ENCODE measurements at regions not wholly inside any gene's neighbourhood (a gene's known extent, or its start where the extent isn't known, plus 50 kb on each side); places are given as distances from the start of the nearest gene placed in this dataset.

DNA sequence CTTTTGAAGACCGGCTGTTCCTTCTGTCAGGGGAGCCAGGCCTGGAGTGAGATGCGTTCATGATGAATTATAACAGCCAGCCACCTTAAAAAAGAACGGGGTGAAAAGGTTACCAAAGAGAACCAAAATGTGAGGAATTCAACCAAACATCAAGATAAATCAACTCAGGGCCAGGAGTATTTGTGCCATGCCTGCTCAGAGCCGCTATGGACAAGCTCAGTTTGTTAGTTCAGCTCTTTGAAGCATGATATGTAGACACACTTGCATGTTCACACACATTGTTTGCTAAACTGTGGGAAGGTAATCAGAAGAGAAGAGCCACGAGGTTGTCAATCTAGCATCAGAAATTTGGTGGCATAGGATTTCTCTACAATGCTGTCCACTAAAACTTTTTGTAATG is 367.4 kb upstream of the TBX3 start:
- DNase-seq, result no peak

DNA sequence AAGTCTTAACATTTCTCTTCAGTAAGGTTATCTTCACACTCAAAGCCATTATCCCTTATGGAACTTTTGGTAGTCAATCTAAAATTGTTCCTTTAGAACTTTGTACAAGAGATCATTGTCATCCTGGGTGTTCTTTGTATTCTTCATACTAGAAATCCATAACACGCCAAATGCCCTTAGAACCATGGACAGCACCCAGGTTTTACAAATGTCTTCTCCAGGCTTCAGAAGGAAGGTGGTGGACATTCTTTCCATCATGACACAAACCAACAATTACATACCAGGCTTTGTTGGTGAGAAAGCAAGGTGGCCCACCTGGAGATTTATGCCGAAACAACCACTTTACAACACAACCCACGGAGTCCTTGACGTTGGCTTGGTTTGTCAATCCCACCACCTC is 365.6 kb upstream of the TBX3 start:
- peak; percentile 5 for DNase-seq

- DNase-seq, result no peak
Measured at GRCh38 chr12:115046805-115047204, 362.8 kb upstream of the TBX3 start.

DNA sequence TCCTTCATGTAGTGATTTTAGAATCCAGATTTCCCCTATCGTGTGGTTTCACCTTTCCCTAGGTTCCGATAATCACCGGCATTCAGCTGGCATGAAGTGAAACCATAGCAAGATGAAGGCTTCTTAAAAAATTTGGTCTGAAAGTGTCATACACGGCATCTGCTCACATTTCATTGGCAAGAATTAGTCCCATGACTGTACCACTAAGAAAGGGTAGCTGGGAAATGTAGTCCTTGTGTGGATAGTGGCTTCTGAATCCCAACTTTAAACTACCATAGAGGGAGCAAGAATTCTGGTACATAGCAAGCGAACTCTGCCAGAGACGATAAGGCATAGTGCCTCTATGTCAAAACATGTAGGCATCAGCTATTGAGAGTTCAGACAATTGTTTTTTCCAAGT is 360.1 kb upstream of the TBX3 start:
- no peak for DNase-seq

- no peak for DNase-seq
Measured at GRCh38 chr12:115043079-115043478, 359.1 kb upstream of the TBX3 start.

- DNase-seq, result no peak
Measured at GRCh38 chr12:115042341-115042740, 358.4 kb upstream of the TBX3 start.

DNA sequence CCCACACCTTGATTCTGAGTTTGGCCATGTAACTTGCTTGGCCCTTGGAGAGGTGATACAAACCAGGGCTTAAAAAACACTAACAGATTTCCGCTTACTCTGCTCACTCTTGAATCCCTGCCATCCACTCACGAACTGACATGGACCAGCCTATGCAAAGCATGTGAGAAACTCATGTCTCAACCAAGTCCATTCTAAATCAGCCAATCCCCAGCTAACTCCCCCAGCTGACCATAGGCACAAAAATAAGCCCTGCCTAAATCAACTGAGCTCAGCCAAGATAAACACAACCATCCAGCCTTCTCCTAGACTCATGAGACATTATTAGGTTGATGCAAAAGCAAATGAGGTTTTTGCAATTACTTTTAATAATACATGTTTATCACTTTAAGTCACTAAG is 353.9 kb upstream of the TBX3 start:
- no peak for DNase-seq

GRCh38 chr12:115035535-115036107 is 351.6 kb upstream of the TBX3 start:
- no peak for DNase-seq

- DNase-seq, result no peak
Measured at GRCh38 chr12:115032521-115032920, 348.5 kb upstream of the TBX3 start.

DNA sequence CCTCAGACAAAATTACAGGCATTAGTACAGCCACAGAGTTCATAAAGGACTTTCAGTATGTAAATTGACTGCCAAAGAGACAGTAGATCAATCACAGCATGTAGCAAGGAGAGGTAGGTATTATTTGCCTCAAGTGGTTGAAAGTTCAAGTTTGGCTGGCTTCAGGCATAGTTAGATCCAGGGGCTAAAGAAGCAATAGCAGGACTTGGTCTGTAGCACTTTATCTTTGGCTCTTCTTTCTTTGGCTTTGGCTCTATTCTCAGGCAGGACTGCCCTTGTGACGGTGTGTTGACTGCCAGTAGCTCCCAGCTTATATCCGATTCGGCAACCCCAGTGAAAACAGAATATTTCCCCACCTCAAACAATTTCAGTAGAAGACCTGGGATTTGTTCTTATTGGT is 346.0 kb upstream of the TBX3 start:
- no peak for DNase-seq

- no peak for DNase-seq
Measured at GRCh38 chr12:115024531-115024930, 340.6 kb upstream of the TBX3 start.

GRCh38 chr12:115023279-115024265 is 339.6 kb upstream of the TBX3 start:
- DNase-seq, result peak; percentile 59

DNA sequence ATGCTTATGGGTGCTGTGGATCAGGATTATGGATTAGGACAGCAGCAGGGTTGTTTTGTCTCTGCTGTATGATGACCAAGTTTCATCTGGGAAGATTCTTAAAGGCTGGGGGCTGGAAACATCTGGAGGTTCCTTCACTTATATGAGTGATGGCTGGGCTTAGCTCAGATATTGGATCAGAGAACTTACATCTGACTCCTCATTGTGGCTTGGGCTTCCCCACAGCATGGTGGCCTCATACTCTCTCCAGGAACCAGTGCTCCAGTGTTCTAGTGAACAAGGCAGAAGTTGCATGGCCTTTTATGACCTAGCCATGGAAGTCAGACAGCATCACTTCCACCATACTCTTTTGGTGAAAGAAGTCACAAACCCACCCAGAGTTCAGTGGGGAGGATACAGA is 336.1 kb upstream of the TBX3 start:
- no peak for DNase-seq

DNA sequence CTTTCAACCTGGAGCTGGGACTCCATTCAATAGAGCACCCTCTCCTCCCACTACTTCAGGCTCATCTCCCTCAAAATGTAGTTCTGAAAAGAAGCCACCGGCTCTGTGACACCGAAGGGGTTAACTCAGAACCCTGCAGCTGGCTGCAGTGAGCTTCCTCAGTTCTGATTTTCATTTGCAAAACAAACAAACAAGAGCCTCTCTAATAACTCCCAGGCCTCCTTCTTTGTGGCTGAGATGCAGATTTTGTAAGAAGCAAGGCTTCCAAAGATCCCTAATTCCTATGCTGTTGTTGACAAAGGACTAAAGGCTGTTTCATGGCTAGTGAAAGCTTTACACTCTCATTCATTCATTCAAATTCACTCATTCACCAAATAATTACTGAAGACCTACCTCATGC is 333.4 kb upstream of the TBX3 start:
- DNase-seq, result no peak

GRCh38 chr12:115013236-115013981 is 329.4 kb upstream of the TBX3 start:
- DNase-seq, result no peak

DNA sequence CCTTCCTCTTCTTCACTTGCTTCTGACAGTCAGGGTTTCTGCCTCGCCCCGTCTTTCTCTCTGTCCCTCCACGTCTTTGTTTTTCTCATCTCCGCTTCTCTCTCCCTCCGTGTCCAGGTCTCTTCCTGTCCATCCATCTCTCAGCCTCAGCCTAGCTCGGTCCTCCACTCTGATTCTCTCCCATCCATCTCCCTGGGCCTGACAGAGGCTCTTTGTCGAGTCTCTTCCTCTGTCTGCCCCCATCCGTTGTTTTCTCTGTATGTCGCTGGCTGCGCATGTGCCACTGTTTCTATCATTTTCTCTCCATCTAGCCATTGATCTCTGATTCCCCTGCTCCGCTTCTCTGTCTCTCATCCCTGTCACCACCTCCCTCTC is 328.9 kb upstream of the TBX3 start:
- DNase-seq, result no peak

DNA sequence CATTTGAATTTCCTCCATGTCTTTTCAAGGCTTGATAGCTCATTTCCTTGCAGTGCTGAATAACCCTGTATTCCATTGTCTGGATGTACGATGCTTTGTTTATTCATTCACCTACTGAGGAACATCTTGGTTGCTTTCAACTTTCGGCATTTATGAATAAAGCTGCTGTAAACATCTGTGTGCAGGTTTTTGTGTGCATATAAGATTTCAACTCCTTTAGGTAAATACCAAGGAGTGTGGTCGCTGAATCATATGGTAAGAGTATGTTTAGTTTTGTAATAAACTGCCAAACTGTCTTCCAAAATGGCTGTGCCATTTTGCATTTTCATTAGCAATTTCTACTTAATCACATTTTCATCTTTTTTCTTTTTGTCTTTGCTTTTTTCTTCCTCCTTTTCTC is 327.7 kb upstream of the TBX3 start:
- no peak for DNase-seq

DNA sequence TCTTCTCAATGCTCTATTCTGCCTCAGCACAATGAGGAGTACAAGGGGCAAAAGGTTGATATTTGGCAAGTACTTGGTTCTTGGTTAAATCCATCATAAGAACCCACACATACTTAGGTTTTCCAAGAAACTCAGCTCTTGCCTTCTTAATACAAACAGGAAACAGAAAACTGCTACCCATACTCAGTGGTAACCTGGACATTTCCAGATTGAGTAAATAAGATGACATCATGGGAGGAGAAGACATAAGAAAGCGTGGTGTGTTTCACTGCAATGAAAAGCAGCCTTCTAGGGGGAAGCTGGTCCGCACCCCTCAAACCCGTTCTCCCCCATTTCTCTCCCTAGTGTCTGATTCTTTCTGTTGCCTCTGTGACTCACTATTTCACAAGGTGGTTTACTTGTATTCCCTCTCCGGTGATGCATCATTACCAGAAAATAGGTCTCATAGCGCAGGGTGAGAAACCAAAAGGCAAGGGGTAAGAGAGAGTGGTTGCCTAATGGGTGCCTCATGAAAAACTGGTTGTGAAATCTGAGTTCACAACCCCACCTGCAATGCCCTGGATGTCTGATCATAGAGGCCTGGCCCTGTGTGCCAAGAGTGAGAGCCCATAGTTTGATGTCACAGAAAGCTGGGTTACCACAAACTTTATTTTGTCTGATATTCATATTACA is 326.5 kb upstream of the TBX3 start:
- DNase-seq, result peak; percentile 16

DNA sequence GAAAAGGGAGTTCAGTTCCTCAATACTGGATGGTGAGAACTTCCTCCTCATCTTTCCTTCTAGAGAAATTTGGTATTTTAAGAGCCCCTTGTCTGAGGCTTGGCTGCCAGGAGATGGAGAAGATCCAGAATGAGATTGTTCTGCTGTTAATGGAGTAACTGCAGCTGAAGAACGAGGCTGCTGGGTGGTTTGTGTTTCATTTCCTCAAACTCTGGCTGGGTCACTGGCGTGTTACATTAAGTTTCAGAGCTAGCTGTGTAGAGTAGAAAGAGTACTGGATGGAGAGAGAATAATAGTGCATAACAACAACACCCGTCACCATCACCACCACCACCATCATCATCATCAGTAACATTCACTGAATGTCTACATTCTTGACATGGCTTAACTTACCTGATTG is 325.0 kb upstream of the TBX3 start:
- no peak for DNase-seq

GRCh38 chr12:115004470-115005146 is 320.6 kb upstream of the TBX3 start:
- DNase-seq, result no peak

GRCh38 chr12:115002434-115002833 is 318.5 kb upstream of the TBX3 start:
- no peak for DNase-seq

DNA sequence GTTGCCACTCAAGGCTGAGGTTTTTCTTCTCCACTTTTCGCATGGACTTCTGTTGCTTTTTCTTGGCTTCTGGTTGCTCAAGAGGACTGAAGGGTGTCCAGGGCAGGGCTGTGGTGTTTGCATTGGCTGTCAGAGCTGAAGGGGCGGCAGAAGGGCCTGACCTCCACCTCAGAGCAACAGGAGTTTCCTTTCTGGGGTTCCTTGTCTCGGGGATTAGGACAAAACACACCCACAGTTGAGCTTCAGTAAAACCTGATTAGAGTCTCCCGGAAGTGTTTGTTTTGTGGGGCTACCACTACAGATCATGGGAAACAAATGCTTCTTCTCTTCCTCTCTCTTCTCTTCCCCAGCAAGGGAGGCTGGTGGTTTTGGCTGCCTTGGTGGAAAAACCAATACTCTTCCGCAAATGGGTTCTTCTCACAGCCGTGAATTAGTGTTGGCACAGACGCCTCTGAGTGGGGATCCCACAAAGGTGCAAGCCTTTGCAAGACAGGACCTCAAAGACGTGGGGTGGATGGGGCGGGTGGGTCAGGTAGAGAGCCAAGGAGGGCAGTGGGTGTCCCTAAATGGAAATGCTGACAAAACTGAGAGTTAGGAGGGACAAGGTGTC is 317.7 kb upstream of the TBX3 start:
- DNase-seq, result no peak
